ENCODE measurements at regions not wholly inside any gene's neighbourhood (a gene's known extent, or its start where the extent isn't known, plus 50 kb on each side); places are given as distances from the start of the nearest gene placed in this dataset.

GRCh38 chr16:86205521-86206245, 304.6 kb upstream of the FOXF1 start:
- Histone ChIP-seq H3K9me3 (no peaks in the 10 kb centered on the region), H3K4me2 (no peak overlapping the region), H3K4me3 (no peak overlapping the region), H3K4me1 (no peaks in the 10 kb centered on the region), H3K27ac (no peak overlapping the region)
- ChIA-PET CTCF (interaction anchor here (0.6 to 2.5 kb wide), 3 partner anchors 21 to 312 kb away, joined by 4 to 7 read pairs (median 5); no protein-coding TSS in a partner anchor), POLR2A (no interaction called here)
- ATAC-seq: no peak
- TF ChIP-seq ZFP36 (IDR thresholded peaks at IDR 0.05; ENCODE audit: borderline replicate concordance, partially characterized antibody) (no peak), SMC3 (IDR thresholded peaks at IDR 0.05) (no peak), MAFK (IDR thresholded peaks at IDR 0.05; ENCODE audit: partially characterized antibody) (no peak), HMGXB4 (CRISPR knock-in tag; IDR thresholded peaks at IDR 0.05; ENCODE audit: borderline replicate concordance) (no peak), MAZ (IDR thresholded peaks at IDR 0.05; ENCODE audit: borderline replicate concordance, low read depth, low read length) (no peak), POLR2A (IDR thresholded peaks at IDR 0.05; ENCODE audit: low read length) (no peak), PHF8 (IDR thresholded peaks at IDR 0.05; ENCODE audit: borderline replicate concordance, low read depth) (no peak), KDM1A (IDR thresholded peaks at IDR 0.05; ENCODE audit: low read depth) (no peak), RNF2 (IDR thresholded peaks at IDR 0.05; ENCODE audit: borderline replicate concordance, low read depth) (no peak)
- TF ChIP-seq, protein P1, sequence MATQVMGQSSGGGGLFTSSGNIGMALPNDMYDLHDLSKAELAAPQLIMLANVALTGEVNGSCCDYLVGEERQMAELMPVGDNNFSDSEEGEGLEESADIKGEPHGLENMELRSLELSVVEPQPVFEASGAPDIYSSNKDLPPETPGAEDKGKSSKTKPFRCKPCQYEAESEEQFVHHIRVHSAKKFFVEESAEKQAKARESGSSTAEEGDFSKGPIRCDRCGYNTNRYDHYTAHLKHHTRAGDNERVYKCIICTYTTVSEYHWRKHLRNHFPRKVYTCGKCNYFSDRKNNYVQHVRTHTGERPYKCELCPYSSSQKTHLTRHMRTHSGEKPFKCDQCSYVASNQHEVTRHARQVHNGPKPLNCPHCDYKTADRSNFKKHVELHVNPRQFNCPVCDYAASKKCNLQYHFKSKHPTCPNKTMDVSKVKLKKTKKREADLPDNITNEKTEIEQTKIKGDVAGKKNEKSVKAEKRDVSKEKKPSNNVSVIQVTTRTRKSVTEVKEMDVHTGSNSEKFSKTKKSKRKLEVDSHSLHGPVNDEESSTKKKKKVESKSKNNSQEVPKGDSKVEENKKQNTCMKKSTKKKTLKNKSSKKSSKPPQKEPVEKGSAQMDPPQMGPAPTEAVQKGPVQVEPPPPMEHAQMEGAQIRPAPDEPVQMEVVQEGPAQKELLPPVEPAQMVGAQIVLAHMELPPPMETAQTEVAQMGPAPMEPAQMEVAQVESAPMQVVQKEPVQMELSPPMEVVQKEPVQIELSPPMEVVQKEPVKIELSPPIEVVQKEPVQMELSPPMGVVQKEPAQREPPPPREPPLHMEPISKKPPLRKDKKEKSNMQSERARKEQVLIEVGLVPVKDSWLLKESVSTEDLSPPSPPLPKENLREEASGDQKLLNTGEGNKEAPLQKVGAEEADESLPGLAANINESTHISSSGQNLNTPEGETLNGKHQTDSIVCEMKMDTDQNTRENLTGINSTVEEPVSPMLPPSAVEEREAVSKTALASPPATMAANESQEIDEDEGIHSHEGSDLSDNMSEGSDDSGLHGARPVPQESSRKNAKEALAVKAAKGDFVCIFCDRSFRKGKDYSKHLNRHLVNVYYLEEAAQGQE (IDR thresholded peaks at IDR 0.05): no peak
- FAIRE-seq: no peak
- no peak for DNase-seq (ENCODE audit: low read depth in 1 of 2, low spot score in 1 of 2)
- 78% methylated on average over 16 of the region's 16 CpGs for WGBS (ENCODE audit: missing lambda C conversion rate)

DNA sequence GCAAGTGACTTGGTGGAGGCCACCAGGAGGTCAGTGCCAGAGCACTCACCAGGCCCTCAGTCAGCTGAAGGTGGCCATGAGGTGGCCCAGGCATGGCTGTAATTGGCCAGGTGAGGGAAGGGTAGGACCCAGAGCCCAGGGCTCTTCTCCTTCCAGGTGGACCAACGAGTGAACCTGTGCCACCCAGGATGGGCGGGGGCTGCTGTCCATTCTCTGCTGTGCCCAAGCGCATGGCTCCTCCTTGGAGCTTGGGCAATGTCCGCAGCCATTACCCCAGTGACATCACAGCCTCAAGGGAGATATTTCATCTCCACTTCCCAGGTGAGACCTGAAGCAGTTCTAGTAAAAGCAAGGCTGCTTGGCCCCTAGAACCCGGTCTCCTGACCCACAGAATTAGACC, 303.0 kb upstream of the FOXF1 start:
- ATAC-seq: no peak
- Histone ChIP-seq H3K9me3 (0 out of 3 replicates have a peak, but pooled peaks cover 3% of the 10 kb centered on the region), H3K4me3 (no peak overlapping the region), H3K27ac (no peak overlapping the region), H3K4me2 (no peak overlapping the region), H3K4me1 (no peaks in the 10 kb centered on the region)
- CTCF ChIA-PET: no interaction called here
- no peak for DNase-seq (ENCODE audit: low read depth in 1 of 2, low spot score in 1 of 2)
- POLR2A ChIA-PET: no interaction called here
- TF ChIP-seq EP300 (IDR thresholded peaks at IDR 0.05) (no peak), MAFK (IDR thresholded peaks at IDR 0.05; ENCODE audit: partially characterized antibody) (no peak), FOXS1 (CRISPR knock-in tag; IDR thresholded peaks at IDR 0.05) (no peak), KDM1A (IDR thresholded peaks at IDR 0.05; ENCODE audit: low read depth) (no peak)
- FAIRE-seq: no peak
- WGBS (ENCODE audit: missing lambda C conversion rate): 10% methylated on average over 5 of the region's 5 CpGs

DNA sequence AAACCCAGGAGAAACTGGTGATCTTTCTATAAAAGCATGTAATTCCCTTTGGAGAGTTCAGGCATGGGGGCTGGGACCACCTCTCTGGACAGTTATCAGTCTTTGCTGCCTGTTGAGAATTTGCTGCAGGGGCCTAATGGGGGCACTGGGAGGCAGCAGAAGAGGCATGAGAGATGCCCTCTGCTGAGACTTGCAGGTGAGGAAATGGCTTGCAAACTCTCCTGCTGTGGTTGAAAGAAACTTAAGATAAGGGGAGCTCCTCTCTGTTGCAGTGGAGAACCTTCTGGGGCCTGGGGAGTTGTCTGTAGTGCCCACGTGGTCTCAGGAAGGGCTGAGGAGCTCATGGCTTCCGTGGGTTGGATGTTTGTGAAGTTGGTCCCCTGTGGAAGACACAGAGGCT, 301.1 kb upstream of the FOXF1 start:
- DNase-seq (ENCODE audit: low read depth in 1 of 2, low spot score in 1 of 2): no peak
- ChIA-PET POLR2A (no interaction called here), CTCF (interaction anchor here (0.6 to 1.5 kb wide), 4 partner anchors 9 to 1127 kb away, joined by 3 to 4 read pairs (median 3); no protein-coding TSS in a partner anchor)
- Histone ChIP-seq H3K27ac (no peak overlapping the region), H3K4me2 (no peak overlapping the region), H3K4me3 (no peak overlapping the region), H3K9me3 (0 out of 3 replicates have a peak, but pooled peaks cover 3% of the 10 kb centered on the region), H3K4me1 (no peaks in the 10 kb centered on the region)
- ATAC-seq: no peak
- no peak for TF ChIP-seq KDM5A (IDR thresholded peaks at IDR 0.05)
- no peak for TF ChIP-seq FOSB (CRISPR knock-in tag; IDR thresholded peaks at IDR 0.05)
- TF ChIP-seq CBX8 (IDR thresholded peaks at IDR 0.05): no peak
- TF ChIP-seq HES2 (IDR thresholded peaks at IDR 0.05): no peak
- TF ChIP-seq POLR2AphosphoS2 (conservative IDR thresholded peaks at IDR 0.05; ENCODE audit: low read length): no peak
- no peak for TF ChIP-seq SMC3 (IDR thresholded peaks at IDR 0.05)
- TF ChIP-seq ZNF302 (CRISPR knock-in tag; IDR thresholded peaks at IDR 0.05): no peak
- no peak for TF ChIP-seq CBX2 (IDR thresholded peaks at IDR 0.05; ENCODE audit: borderline replicate concordance, low read depth)
- TF ChIP-seq JUNB (IDR thresholded peaks at IDR 0.05): no peak
- TF ChIP-seq HOXB13 (CRISPR knock-in tag; IDR thresholded peaks at IDR 0.05; ENCODE audit: low read depth): no peak
- TF ChIP-seq PBX3 (IDR thresholded peaks at IDR 0.05): no peak
- no peak for TF ChIP-seq ZC3H11A (IDR thresholded peaks at IDR 0.05)
- TF ChIP-seq EHF (CRISPR knock-in tag; IDR thresholded peaks at IDR 0.05): no peak
- TF ChIP-seq, protein P2, sequence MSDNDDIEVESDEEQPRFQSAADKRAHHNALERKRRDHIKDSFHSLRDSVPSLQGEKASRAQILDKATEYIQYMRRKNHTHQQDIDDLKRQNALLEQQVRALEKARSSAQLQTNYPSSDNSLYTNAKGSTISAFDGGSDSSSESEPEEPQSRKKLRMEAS (IDR thresholded peaks at IDR 0.05): no peak
- no peak for TF ChIP-seq HDAC2 (IDR thresholded peaks at IDR 0.05)
- no peak for TF ChIP-seq HOXA7 (CRISPR knock-in tag; IDR thresholded peaks at IDR 0.05)
- no peak for TF ChIP-seq RAD21 (conservative IDR thresholded peaks at IDR 0.05 in 1 of 2, IDR thresholded peaks at IDR 0.05 in 1 of 2)
- 0% methylated on average over 2 of the region's 2 CpGs for WGBS (ENCODE audit: missing lambda C conversion rate)
- FAIRE-seq: no peak

Data from A549 (cell line).